HepG2 (cell line): ENCODE measurements at regions not wholly inside any gene's neighbourhood (a gene's known extent, or its start where the extent isn't known, plus 50 kb on each side); places are given as distances from the start of the nearest gene placed in this dataset.

ENCODE experiments used
- DPF2 ChIP-seq: sonication (generic); formaldehyde crosslinking; IDR thresholded peaks from 2 replicates; pipeline ENCODE4 v1.4.0; 2020; ENCODE audit warnings: mild to moderate bottlenecking, low read depth, missing genetic modification reagents, borderline replicate concordance
- ERF ChIP-seq: IDR thresholded peaks from 2 replicates; pipeline ENCODE4 v1.6.1; 2018; ENCODE audit warnings: missing biosample characterization, missing genetic modification reagents
- ETV5 ChIP-seq: IDR thresholded peaks from 2 replicates; pipeline ENCODE4 v1.6.1; 2018; ENCODE audit warnings: missing biosample characterization, missing genetic modification reagents, inconsistent platforms, borderline replicate concordance
- SOX13 ChIP-seq, 3 experiments: fragments of 450-650 bp in 1 of 3; sonication (generic) in 1 of 3; formaldehyde crosslinking in 1 of 3; IDR thresholded peaks in 2 of 3; conservative IDR thresholded peaks in 1 of 3; 2 replicates each; pipeline versions ENCODE4 v1.5.0 to v1.6.1; 2016 to 2020; ENCODE audit warnings: antibody characterized with exemption in 1 of 3, mild to moderate bottlenecking in 1 of 3, missing compliant biosample characterization in 1 of 3, missing genetic modification reagents in 1 of 3, moderate library complexity in 1 of 3
- SOX6 ChIP-seq, 2 experiments: fragments of 450-650 bp in 1 of 2; sonication (generic) in 1 of 2; formaldehyde crosslinking in 1 of 2; IDR thresholded peaks; 2 replicates each; pipeline versions ENCODE4 v1.4.0 to v1.6.1; 2017 to 2020; ENCODE audit warnings: antibody characterized with exemption in 1 of 2, mild to moderate bottlenecking in 1 of 2, missing genetic modification reagents in 1 of 2
- TCF7 ChIP-seq: sonication (generic); IDR thresholded peaks from 2 replicates; pipeline ENCODE4 v1.6.1; 2016; ENCODE audit warnings: antibody characterized with exemption, low read depth
- ZFAT ChIP-seq: sonication (generic); formaldehyde crosslinking; conservative IDR thresholded peaks from 2 replicates; pipeline ENCODE4 v1.8.1; 2023; ENCODE audit warnings: missing genetic modification reagents, inconsistent platforms
- ZNF230 ChIP-seq: sonication (generic); formaldehyde crosslinking; IDR thresholded peaks from 2 replicates; pipeline ENCODE4 v1.4.0; 2020; ENCODE audit warnings: mild to moderate bottlenecking, missing genetic modification reagents
- ZNF24 ChIP-seq: fragments of 450-650 bp; IDR thresholded peaks from 2 replicates; pipeline ENCODE4 v1.6.1; 2017; ENCODE audit warnings: antibody characterized with exemption, mild to moderate bottlenecking
- ZNF331 ChIP-seq: sonication (generic); formaldehyde crosslinking; IDR thresholded peaks from 2 replicates; pipeline ENCODE4 v1.4.0; 2020; ENCODE audit warnings: missing genetic modification reagents
- ZNF570 ChIP-seq: sonication (generic); formaldehyde crosslinking; IDR thresholded peaks from 2 replicates; pipeline ENCODE4 v1.4.0; 2020; ENCODE audit warnings: mild to moderate bottlenecking, missing genetic modification reagents, borderline replicate concordance
- TF ChIP-seq, protein P1 (sequence below): sonication (generic); formaldehyde crosslinking; IDR thresholded peaks from 2 replicates; pipeline ENCODE4 v1.5.0; 2020; ENCODE audit warnings: missing genetic modification reagents, mild to moderate bottlenecking, borderline replicate concordance
- TF ChIP-seq, protein P2 (sequence below): sonication (generic); formaldehyde crosslinking; IDR thresholded peaks from 2 replicates; pipeline ENCODE4 v1.5.1; 2020; ENCODE audit warnings: missing genetic modification reagents, mild to moderate bottlenecking, borderline replicate concordance
- TF ChIP-seq, protein P3 (sequence below): sonication (generic); formaldehyde crosslinking; IDR thresholded peaks from 2 replicates; pipeline ENCODE4 v1.4.0; 2020; ENCODE audit warnings: missing genetic modification reagents, borderline replicate concordance
- TF ChIP-seq, protein P4 (sequence below): sonication (generic); formaldehyde crosslinking; IDR thresholded peaks from 2 replicates; pipeline ENCODE4 v1.4.0; 2020; ENCODE audit warnings: missing genetic modification reagents, borderline replicate concordance
- TF ChIP-seq, protein P5 (sequence below): IDR thresholded peaks from 2 replicates; pipeline ENCODE4 v1.6.1; 2016
- TF ChIP-seq, protein P6 (sequence below): IDR thresholded peaks from 2 replicates; pipeline ENCODE4 v1.4.0; 2020; ENCODE audit warnings: mild to moderate bottlenecking, missing genetic modification reagents

DNA sequence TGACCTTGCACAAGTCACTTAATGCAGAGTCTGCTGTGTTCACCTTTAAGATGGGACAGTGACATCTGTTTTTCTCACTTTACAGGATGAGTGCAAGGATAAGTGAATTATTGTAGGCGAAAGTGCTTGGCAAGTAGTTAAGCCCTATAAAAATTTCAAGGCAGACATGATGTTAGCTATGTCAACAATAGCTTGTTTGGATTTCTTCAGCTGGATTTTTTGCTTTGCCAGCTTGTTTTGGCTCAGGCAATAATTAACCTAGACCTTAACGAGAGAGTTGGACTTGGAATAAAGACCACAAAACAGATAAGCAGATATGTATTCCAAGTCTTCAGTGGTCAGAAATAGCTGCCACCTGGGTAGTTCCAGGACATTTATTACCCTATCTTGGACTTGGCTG is 255.2 kb downstream of the ARL4A start (continued):
- TF ChIP-seq, protein P1, sequence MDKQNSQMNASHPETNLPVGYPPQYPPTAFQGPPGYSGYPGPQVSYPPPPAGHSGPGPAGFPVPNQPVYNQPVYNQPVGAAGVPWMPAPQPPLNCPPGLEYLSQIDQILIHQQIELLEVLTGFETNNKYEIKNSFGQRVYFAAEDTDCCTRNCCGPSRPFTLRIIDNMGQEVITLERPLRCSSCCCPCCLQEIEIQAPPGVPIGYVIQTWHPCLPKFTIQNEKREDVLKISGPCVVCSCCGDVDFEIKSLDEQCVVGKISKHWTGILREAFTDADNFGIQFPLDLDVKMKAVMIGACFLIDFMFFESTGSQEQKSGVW, result no peak
- TF ChIP-seq SOX6 (IDR thresholded peaks at IDR 0.05), result no peak
- TF ChIP-seq SOX6 (CRISPR knock-in tag; IDR thresholded peaks at IDR 0.05), result peak; percentile 76
- peak; percentile 41; the same call in 1 of the 2 replicates for TF ChIP-seq DPF2 (CRISPR knock-in tag)
- TF ChIP-seq TCF7, result peak; percentile 49
- TF ChIP-seq, protein P2, sequence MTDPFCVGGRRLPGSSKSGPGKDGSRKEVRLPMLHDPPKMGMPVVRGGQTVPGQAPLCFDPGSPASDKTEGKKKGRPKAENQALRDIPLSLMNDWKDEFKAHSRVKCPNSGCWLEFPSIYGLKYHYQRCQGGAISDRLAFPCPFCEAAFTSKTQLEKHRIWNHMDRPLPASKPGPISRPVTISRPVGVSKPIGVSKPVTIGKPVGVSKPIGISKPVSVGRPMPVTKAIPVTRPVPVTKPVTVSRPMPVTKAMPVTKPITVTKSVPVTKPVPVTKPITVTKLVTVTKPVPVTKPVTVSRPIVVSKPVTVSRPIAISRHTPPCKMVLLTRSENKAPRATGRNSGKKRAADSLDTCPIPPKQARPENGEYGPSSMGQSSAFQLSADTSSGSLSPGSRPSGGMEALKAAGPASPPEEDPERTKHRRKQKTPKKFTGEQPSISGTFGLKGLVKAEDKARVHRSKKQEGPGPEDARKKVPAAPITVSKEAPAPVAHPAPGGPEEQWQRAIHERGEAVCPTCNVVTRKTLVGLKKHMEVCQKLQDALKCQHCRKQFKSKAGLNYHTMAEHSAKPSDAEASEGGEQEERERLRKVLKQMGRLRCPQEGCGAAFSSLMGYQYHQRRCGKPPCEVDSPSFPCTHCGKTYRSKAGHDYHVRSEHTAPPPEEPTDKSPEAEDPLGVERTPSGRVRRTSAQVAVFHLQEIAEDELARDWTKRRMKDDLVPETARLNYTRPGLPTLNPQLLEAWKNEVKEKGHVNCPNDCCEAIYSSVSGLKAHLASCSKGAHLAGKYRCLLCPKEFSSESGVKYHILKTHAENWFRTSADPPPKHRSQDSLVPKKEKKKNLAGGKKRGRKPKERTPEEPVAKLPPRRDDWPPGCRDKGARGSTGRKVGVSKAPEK (CRISPR knock-in tag), result no peak
- TF ChIP-seq, protein P3, sequence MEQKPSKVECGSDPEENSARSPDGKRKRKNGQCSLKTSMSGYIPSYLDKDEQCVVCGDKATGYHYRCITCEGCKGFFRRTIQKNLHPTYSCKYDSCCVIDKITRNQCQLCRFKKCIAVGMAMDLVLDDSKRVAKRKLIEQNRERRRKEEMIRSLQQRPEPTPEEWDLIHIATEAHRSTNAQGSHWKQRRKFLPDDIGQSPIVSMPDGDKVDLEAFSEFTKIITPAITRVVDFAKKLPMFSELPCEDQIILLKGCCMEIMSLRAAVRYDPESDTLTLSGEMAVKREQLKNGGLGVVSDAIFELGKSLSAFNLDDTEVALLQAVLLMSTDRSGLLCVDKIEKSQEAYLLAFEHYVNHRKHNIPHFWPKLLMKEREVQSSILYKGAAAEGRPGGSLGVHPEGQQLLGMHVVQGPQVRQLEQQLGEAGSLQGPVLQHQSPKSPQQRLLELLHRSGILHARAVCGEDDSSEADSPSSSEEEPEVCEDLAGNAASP, result peak; percentile 42; the same call in 1 of the 2 replicates
- peak; percentile 38; the same call in 1 of the 2 replicates for TF ChIP-seq ETV5 (CRISPR knock-in tag)
- TF ChIP-seq, protein P4, sequence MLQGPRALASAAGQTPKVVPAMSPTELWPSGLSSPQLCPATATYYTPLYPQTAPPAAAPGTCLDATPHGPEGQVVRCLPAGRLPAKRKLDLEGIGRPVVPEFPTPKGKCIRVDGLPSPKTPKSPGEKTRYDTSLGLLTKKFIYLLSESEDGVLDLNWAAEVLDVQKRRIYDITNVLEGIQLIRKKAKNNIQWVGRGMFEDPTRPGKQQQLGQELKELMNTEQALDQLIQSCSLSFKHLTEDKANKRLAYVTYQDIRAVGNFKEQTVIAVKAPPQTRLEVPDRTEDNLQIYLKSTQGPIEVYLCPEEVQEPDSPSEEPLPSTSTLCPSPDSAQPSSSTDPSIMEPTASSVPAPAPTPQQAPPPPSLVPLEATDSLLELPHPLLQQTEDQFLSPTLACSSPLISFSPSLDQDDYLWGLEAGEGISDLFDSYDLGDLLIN (CRISPR knock-in tag), result no peak
- TF ChIP-seq SOX13 (IDR thresholded peaks at IDR 0.05), result no peak
- peak in 1 of 2 experiments; percentile 84; a peak in 2 of 4 replicates for TF ChIP-seq SOX13 (CRISPR knock-in tag; conservative IDR thresholded peaks at IDR 0.05 in 1 of 2, IDR thresholded peaks at IDR 0.05 in 1 of 2)
- TF ChIP-seq ERF (CRISPR knock-in tag), result 0 out of 2 replicates have a peak, but pooled peaks have one; percentile 41
- 0 out of 2 replicates have a peak, but pooled peaks have one; percentile 58 for TF ChIP-seq ZNF331 (CRISPR knock-in tag)
- TF ChIP-seq, protein P5, sequence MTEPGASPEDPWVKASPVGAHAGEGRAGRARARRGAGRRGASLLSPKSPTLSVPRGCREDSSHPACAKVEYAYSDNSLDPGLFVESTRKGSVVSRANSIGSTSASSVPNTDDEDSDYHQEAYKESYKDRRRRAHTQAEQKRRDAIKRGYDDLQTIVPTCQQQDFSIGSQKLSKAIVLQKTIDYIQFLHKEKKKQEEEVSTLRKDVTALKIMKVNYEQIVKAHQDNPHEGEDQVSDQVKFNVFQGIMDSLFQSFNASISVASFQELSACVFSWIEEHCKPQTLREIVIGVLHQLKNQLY (CRISPR knock-in tag), result peak; percentile 65; the same call in 1 of the 2 replicates
- no peak for TF ChIP-seq ZNF230 (CRISPR knock-in tag)
- TF ChIP-seq ZFAT (CRISPR knock-in tag), result peak; percentile 89; the same call in 1 of the 2 replicates
- no peak for TF ChIP-seq ZNF24
- TF ChIP-seq, protein P6, sequence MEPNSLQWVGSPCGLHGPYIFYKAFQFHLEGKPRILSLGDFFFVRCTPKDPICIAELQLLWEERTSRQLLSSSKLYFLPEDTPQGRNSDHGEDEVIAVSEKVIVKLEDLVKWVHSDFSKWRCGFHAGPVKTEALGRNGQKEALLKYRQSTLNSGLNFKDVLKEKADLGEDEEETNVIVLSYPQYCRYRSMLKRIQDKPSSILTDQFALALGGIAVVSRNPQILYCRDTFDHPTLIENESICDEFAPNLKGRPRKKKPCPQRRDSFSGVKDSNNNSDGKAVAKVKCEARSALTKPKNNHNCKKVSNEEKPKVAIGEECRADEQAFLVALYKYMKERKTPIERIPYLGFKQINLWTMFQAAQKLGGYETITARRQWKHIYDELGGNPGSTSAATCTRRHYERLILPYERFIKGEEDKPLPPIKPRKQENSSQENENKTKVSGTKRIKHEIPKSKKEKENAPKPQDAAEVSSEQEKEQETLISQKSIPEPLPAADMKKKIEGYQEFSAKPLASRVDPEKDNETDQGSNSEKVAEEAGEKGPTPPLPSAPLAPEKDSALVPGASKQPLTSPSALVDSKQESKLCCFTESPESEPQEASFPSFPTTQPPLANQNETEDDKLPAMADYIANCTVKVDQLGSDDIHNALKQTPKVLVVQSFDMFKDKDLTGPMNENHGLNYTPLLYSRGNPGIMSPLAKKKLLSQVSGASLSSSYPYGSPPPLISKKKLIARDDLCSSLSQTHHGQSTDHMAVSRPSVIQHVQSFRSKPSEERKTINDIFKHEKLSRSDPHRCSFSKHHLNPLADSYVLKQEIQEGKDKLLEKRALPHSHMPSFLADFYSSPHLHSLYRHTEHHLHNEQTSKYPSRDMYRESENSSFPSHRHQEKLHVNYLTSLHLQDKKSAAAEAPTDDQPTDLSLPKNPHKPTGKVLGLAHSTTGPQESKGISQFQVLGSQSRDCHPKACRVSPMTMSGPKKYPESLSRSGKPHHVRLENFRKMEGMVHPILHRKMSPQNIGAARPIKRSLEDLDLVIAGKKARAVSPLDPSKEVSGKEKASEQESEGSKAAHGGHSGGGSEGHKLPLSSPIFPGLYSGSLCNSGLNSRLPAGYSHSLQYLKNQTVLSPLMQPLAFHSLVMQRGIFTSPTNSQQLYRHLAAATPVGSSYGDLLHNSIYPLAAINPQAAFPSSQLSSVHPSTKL, result peak; percentile 96
- no peak for TF ChIP-seq ZNF570
